DND-41 (cell line): ENCODE measurements at regions not wholly inside any gene's neighbourhood (a gene's known extent, or its start where the extent isn't known, plus 50 kb on each side); places are given as distances from the start of the nearest gene placed in this dataset.

Source experiments
- EZH2 ChIP-seq: IDR thresholded peaks from 3 replicates; pipeline ENCODE4 v1.6.1; 2012; ENCODE audit warnings: borderline replicate concordance, low read depth, mild to moderate bottlenecking, moderate library complexity, low read length, inconsistent platforms; ENCODE audit not compliant: severe bottlenecking
- TF ChIP-seq, protein P1 (sequence below): IDR thresholded peaks from 2 replicates; pipeline ENCODE4 v1.5.1; 2012; ENCODE audit warnings: borderline replicate concordance, low read length, moderate library complexity, mild to moderate bottlenecking; ENCODE audit not compliant: poor library complexity, severe bottlenecking; ENCODE audit errors: extremely low read depth

GRCh38 chr5:77866198-77866597, 90.1 kb upstream of the TBCA start:
- TF ChIP-seq, protein P1, sequence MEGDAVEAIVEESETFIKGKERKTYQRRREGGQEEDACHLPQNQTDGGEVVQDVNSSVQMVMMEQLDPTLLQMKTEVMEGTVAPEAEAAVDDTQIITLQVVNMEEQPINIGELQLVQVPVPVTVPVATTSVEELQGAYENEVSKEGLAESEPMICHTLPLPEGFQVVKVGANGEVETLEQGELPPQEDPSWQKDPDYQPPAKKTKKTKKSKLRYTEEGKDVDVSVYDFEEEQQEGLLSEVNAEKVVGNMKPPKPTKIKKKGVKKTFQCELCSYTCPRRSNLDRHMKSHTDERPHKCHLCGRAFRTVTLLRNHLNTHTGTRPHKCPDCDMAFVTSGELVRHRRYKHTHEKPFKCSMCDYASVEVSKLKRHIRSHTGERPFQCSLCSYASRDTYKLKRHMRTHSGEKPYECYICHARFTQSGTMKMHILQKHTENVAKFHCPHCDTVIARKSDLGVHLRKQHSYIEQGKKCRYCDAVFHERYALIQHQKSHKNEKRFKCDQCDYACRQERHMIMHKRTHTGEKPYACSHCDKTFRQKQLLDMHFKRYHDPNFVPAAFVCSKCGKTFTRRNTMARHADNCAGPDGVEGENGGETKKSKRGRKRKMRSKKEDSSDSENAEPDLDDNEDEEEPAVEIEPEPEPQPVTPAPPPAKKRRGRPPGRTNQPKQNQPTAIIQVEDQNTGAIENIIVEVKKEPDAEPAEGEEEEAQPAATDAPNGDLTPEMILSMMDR = no peak
- no peak for TF ChIP-seq EZH2
